Esophagus (tissue), 2 donors: ENCODE measurements at regions not wholly inside any gene's neighbourhood (a gene's known extent, or its start where the extent isn't known, plus 50 kb on each side); places are given as distances from the start of the nearest gene placed in this dataset.
"Not testable (repeated sequence)": the region's sequence is repeated elsewhere in the genome, so short reads cannot be mapped to it uniquely, and the experiment has no call there.

ENCODE experiments used
- H3K27ac ChIP-seq, 2 donors: one replicate each; pipeline ENCODE4 v1.5.1; 2013; ENCODE audit warnings: low read depth in 2 of 2, mild to moderate bottlenecking in 2 of 2, inconsistent platforms in 1 of 2, low read length in 1 of 2, moderate library complexity in 1 of 2
- H3K27me3 ChIP-seq, 2 donors: one replicate each; pipeline ENCODE4 v1.6.1; 2013; ENCODE audit warnings: low read length in 2 of 2, control low read depth in 1 of 2, mild to moderate bottlenecking in 1 of 2; ENCODE audit not compliant: insufficient read depth in 2 of 2, control insufficient read depth in 1 of 2
- H3K36me3 ChIP-seq, 2 donors: one replicate each; pipeline ENCODE4 v1.6.1; 2013; ENCODE audit warnings: low read length in 1 of 2; ENCODE audit not compliant: control insufficient read depth in 2 of 2, insufficient read depth in 2 of 2
- H3K4me1 ChIP-seq, 2 donors: one replicate each; pipeline ENCODE4 v1.6.1; 2013; ENCODE audit warnings: low read length in 1 of 2; ENCODE audit not compliant: control insufficient read depth in 2 of 2, insufficient read depth in 2 of 2
- H3K4me3 ChIP-seq, 2 donors: one replicate each; pipeline ENCODE4 v1.5.1; 2013; ENCODE audit warnings: low read length in 2 of 2, mild to moderate bottlenecking in 2 of 2, low read depth in 1 of 2, moderate library complexity in 1 of 2
- H3K9me3 ChIP-seq, 2 donors: one replicate each; pipeline ENCODE4 v1.6.1; 2013; ENCODE audit warnings: mild to moderate bottlenecking in 2 of 2, low read depth in 1 of 2, low read length in 1 of 2, moderate library complexity in 1 of 2; ENCODE audit not compliant: control insufficient read depth in 2 of 2, insufficient read depth in 1 of 2
- WGBS, 2 donors: extraction: QIAGEN DNeasy Blood & Tissue Kit; methylation state at CpG; one replicate each; pipeline ENCODE4 v1.1.7; 2013; 5-methylcytosine and 5-hydroxymethylcytosine counted together
- donor health status: healthy with polysubstance abuse.
- donor health status: Bipolar disorder and iron deficiency.

DNA sequence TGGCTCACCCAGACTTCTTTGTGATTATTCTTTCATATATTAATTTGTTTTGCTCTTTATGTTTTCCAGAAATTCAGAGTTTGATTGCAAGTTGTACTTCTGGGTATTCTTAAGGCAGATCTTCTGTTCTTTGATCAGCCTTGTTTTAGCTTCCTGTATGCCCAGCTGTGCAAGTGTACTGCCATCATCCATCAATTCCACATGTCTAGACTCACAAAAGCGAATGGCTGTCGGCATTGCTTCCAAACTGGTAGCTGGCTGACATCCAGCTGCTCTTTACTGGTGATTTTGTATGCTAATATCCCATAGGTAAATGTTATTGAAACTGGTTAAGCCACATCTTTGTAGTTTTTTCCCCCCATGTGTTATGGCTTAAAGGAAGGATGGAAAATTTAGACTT, 1084.8 kb upstream of the CITED2 start:
- H3K27ac ChIP-seq: no peak overlapping the region
- no peaks in the 10 kb centered on the region for H3K36me3 ChIP-seq
- H3K4me1 ChIP-seq: no peaks in the 10 kb centered on the region
- no peak overlapping the region for H3K4me3 ChIP-seq
- 46 to 47% methylated on average over 2 of the region's 2 CpGs for whole genome bisulfite sequencing, 2 donors
- H3K9me3 ChIP-seq: no peaks in the 10 kb centered on the region
- H3K27me3 ChIP-seq: no peaks in the 10 kb centered on the region

DNA sequence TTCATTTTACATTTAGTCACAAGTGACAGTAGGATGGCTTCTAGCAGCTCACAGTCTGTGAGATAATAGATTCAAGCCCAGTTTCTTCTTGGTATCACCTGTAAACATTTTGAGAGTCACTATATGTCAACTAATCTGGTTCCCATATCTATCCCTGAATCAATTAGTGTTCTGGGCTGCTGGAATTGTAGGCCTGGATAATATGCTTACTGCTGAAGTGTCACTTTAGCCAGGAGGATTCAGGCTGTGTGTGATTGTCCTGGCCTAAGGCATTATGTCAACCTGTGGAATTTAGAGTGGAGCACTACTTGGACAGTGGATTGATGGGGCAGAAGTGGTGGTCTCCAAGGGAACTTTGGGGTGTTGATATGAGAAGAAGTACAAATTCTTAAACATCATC, 1071.8 kb upstream of the CITED2 start:
- Histone ChIP-seq H3K27me3 (no peaks in the 10 kb centered on the region), H3K36me3 (no peaks in the 10 kb centered on the region), H3K27ac (no peak overlapping the region), H3K4me1 (no peaks in the 10 kb centered on the region), H3K9me3 (no peaks in the 10 kb centered on the region), H3K4me3 (no peak overlapping the region)

DNA sequence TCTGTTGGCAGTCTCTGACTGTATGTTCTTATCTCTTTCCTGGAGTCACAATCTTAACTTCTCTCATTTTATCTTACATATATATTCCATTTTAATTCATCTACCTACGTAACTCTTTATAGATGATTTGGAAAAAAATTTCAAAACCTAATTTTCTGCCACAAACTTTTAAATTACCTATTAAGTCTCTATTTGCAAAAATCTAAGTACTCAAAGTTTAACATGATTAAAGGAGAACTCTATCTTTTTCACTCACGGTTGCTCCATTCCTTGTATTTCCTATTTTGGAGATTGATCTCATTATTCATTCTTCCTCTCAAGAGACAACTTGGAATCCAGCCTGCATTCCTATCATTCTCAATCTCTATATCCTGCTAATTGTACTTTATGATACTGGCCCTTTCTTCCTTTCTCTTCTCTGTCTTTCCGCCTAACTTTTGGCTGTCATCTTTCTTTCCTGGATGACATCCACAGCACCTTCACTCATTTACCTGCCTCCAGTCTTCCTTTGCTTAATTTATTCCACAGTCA, 1071.1 kb upstream of the CITED2 start:
- Histone ChIP-seq H3K9me3 (no peaks in the 10 kb centered on the region), H3K36me3 (no peaks in the 10 kb centered on the region), H3K27ac (no peak overlapping the region), H3K27me3 (no peaks in the 10 kb centered on the region), H3K4me1 (no peaks in the 10 kb centered on the region), H3K4me3 (no peak overlapping the region)
- WGBS, 2 donors: 42 to 45% methylated on average over 3 of the region's 3 CpGs

DNA sequence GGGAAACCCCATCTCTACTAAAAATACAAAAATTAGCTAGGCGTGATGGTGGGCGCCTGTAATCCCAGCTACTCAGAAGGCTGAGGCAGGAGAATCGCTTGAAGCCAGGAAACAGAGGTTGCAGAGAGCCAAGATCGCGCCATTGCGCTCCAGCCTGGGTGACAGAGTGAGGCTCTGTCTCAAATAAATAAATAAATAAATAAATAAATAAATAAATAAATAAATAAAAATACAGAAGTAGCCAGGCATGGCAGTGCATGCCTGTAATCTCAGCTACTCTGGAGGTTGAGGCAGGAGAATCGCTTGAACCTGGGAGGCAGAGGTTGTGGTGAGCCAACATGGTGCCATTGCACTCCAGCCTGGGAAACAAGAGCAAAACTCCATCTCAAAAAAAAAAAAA, 1068.7 kb upstream of the CITED2 start:
- not testable (repeated sequence) for H3K27me3 ChIP-seq, H3K4me1 ChIP-seq, H3K27ac ChIP-seq, H3K9me3 ChIP-seq, H3K36me3 ChIP-seq, H3K4me3 ChIP-seq
- WGBS, 2 donors: 88 to 93% methylated on average over 7 of the region's 7 CpGs

DNA sequence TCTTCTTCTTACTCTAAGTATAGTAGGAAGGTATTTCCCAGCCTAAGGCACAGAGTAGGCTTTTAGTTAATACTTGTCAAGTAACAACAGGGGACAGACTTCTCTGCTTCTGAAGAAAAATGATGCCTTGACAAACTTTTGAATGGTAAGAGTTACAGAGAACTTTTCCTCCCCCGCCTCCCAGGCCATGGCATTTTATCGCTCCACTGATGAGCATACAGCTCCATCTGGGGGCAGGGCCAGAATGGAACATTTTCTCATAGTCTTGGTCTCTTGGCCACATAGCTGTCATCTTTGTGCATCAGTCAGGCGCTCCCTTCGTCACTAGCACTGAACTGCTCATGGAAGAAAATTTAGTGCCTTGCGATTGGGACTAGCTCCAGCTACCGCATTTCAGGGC, 1066.8 kb upstream of the CITED2 start:
- H3K9me3 ChIP-seq: no peaks in the 10 kb centered on the region
- no peaks in the 10 kb centered on the region for H3K27me3 ChIP-seq
- no peaks in the 10 kb centered on the region for H3K36me3 ChIP-seq
- no peak overlapping the region for H3K27ac ChIP-seq
- H3K4me3 ChIP-seq: no peak overlapping the region
- H3K4me1 ChIP-seq: no peaks in the 10 kb centered on the region
- WGBS, 2 donors: 83 to 84% methylated on average over 6 of the region's 6 CpGs

DNA sequence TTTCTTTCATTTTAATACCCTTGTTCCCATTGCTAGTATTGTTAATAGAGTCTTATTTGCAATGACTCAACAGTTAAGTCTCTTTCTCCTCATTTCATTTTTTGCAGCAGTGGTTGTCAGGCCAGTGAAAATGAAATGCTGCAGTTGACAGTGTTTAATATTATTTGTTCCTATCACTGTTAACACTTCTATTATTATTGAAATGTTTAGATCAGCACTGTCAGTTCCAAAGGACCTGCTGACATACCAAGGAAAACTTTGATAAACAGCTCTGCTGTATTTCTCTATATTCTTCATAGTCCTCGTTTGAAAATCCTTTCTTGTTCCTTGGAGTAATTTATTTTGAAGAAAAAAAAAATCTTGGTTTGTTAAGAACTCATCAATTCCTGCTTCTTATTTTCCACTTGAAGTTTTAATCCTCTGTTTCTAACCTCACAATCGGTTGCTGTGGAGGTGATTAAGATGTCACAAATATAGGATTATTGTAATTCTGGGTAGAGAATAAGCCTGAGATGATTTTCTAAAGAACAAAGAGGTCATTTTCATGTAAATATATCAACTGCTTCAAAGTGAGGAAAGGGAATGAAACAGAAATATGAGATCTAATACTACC, 1065.9 kb upstream of the CITED2 start:
- H3K27ac ChIP-seq: no peak overlapping the region
- H3K4me3 ChIP-seq: no peak overlapping the region
- no peaks in the 10 kb centered on the region for H3K4me1 ChIP-seq
- no peaks in the 10 kb centered on the region for H3K9me3 ChIP-seq
- 34 to 47% methylated on average over 2 of the region's 2 CpGs for WGBS, 2 donors
- no peaks in the 10 kb centered on the region for H3K27me3 ChIP-seq
- H3K36me3 ChIP-seq: no peaks in the 10 kb centered on the region

DNA sequence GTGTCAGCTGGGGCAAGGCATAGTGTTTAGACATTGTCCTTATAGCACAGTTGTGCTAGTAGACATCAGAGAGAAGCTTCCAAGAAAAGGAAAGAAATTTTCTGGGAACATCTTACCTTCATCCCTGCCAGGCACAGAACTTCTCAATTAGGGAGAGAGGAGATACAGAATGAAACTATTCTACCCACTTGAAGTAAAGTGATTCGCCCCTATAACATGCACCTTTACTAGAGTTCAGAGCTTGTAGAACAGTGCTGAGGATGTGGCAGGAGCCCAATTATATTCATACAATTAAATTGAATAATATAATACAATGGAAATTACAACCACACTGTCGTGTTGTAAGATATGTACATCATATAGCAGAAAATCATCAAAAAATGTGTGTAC, 1063.9 kb upstream of the CITED2 start:
- Histone ChIP-seq H3K4me1 (peaks cover 0 to 3% of the 10 kb centered on the region in 2 donors), H3K27ac (no peak overlapping the region), H3K4me3 (no peak overlapping the region), H3K27me3 (no peaks in the 10 kb centered on the region), H3K9me3 (peaks cover 2 to 7% of the 10 kb centered on the region in 2 donors), H3K36me3 (no peaks in the 10 kb centered on the region)
- 74 to 86% methylated on average over 2 of the region's 2 CpGs for WGBS, 2 donors

DNA sequence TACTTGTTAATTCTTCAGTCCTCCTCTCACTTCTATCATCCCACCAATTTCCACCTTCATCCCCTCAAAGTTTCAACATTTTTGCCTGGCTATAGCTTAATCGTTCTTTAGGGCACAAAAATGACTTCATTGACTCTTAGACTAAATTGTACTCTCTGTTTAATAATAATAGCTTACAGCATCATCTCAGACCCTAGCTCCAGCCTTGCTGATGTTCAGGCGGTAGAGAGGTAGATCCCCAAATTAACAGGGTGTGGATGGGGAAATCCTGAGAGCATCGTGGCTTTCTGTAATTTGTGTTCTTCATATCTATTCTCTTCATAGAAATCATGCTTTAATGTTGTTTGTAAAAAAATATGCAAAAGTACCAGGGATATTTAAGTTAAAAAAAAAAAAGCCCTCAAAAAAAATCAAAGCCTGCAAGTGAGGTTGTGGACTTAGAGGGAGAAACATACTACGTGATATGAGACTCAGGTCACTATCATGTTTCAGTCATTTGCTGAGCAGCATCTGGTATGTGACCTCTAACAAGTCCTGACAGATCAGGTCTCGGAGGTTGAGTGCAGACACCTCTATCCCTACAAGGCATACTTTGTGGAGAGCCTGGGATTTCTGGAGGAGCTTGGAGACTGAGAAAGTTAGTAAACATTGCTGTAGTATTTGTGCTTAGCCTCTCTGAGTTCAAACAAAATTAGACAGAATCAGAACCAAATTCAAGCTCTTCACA, 1063.3 kb upstream of the CITED2 start:
- no peak overlapping the region for H3K27ac ChIP-seq
- H3K36me3 ChIP-seq: no peaks in the 10 kb centered on the region
- WGBS, 2 donors: 67 to 71% methylated on average over 5 of the region's 5 CpGs

DNA sequence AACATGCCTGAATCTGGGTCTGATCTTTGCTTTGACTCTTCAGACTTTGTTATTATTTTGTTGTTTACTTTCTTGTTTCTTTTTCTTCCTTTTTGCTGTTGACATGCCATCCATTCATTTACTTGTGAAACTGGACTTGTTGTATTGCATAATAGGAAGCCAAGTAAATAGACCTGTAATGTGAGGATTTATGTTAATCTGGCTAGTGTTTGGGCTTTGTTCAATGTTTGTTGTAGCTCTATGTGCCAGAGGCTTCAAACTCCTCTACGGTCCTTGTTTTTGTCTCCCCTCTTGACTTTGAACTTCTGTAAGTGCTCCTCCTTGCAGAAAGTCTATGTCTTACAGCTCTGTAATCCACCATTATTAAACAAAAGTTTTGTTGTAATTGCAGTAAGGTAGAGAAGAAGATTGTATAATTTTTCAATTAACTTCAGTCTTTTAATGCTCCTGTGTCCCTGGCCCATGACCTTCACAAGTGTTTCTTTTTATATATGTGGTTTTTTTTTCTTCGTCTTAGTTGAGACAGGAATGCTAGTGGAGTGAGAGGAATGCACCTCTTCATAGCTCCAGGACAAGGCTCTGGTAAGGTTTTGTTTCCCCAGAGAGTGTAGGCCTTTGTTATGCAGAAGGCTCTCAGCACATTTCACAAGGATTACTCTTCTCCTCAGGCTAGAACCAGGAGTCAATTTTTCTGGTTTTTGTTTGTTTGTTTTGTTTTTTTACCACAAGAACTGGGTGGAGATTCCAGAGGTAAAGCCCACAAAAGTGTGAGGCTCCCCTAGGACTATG, 1061.8 kb upstream of the CITED2 start:
- peaks cover 0 to 3% of the 10 kb centered on the region in 2 donors for H3K4me1 ChIP-seq

More for the DNA sequence above, 1063.3 kb upstream of the CITED2 start:
- peaks cover 0 to 3% of the 10 kb centered on the region in 2 donors for H3K4me1 ChIP-seq
- H3K4me3 ChIP-seq: no peak overlapping the region
- peaks cover 2 to 7% of the 10 kb centered on the region in 2 donors for H3K9me3 ChIP-seq
- H3K27me3 ChIP-seq: no peaks in the 10 kb centered on the region

More for the DNA sequence above, 1061.8 kb upstream of the CITED2 start:
- 49 to 77% methylated on average over 2 of the region's 2 CpGs for WGBS, 2 donors
- H3K27me3 ChIP-seq: no peaks in the 10 kb centered on the region
- no peak overlapping the region for H3K4me3 ChIP-seq
- H3K9me3 ChIP-seq: peaks cover 2 to 7% of the 10 kb centered on the region in 2 donors
- H3K36me3 ChIP-seq: no peaks in the 10 kb centered on the region
- H3K27ac ChIP-seq: no peak overlapping the region
